Amygdala (tissue), 56 donors: ENCODE measurements at regions not wholly inside any gene's neighbourhood (a gene's known extent, or its start where the extent isn't known, plus 50 kb on each side); places are given as distances from the start of the nearest gene placed in this dataset.

Experiments
- DNase-seq, 56 donors: peaks; one replicate each; lab custom pipeline; 2025; lab: John Stamatoyannopoulos, UW

GRCh38 chr3:70421506-70421905, 109.1 kb upstream of the MDFIC2 start:
- DNase-seq = no peak

GRCh38 chr3:70409018-70409417, 96.6 kb upstream of the MDFIC2 start:
- DNase-seq = no peak

DNA sequence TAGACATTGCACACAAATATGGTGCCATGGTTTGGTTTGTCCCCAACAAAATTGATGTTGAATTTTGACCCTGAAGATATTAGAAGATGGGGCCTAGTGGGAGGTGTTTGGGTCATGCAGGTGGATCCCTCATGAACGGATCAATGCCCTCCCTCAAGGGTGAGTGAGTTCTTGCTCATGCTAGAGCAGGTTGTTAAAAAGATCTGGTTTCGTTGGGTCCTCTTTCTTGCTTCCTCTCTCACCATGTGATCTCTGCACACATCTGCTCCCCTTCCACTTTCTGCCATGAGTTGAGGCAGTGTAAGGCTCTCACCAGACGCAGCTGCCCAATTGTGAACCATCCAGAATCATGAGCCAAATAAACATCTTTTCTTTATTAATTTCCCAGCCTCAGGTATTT, 87.8 kb upstream of the MDFIC2 start:
- DNase-seq = no peak

GRCh38 chr3:70393881-70394612, 81.6 kb upstream of the MDFIC2 start:
- no peak for DNase-seq

- no peak for DNase-seq
Observed at GRCh38 chr3:70392227-70392626, 79.8 kb upstream of the MDFIC2 start.

DNA sequence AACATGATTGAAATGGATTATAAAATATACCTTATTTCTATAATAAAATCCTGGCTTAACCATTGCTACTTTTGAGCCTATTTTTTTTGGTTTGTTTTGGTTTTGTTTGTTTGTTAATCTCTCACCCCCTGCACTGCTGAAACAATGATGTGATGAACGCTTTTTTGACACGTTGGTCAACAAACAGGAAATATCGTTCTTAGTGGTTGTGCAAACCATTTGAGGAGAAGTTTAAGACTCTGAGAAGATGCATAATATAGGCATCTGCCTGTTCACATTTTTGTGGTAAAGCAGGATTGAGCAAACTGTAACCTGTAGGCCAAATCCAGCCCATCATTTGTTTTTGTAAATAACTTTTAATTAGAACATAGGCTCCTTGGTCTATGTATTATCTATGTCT, 75.5 kb upstream of the MDFIC2 start:
- DNase-seq = no peak

DNA sequence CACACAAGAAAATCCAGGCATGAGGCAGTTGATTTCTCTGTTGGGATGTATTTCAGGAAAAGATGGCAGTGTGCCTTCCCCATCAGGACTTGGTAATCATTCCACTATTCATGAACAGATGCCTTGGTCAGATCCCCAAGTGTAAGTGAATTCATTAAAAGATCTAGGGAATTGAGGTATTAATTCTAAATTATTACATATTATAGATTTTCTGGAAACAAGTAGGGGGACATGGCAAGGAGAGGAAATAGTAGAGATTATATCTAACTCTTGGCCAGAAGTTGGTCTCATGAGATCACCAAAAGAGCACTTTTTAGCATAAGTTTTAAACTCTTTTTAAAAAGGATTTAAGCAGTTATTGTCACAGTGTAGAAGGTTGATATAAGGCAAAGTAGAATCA, 74.4 kb upstream of the MDFIC2 start:
- no peak for DNase-seq

GRCh38 chr3:70386043-70386442, 73.6 kb upstream of the MDFIC2 start:
- DNase-seq = no peak

- DNase-seq = no peak
Observed at GRCh38 chr3:70383360-70383831, 71.0 kb upstream of the MDFIC2 start.

- no peak for DNase-seq
Observed at GRCh38 chr3:70374179-70374578, 61.7 kb upstream of the MDFIC2 start.
